Erythroblast (primary cell): ENCODE measurements at regions not wholly inside any gene's neighbourhood (a gene's known extent, or its start where the extent isn't known, plus 50 kb on each side); places are given as distances from the start of the nearest gene placed in this dataset.

Experiments
- GATA1 ChIP-seq: IDR thresholded peaks from 2 replicates; pipeline ENCODE4 v1.6.1; 2011; ENCODE audit warnings: low read depth, mild to moderate bottlenecking, control low read depth, low read length, moderate library complexity
- POLR2A ChIP-seq: IDR thresholded peaks from 2 replicates; pipeline ENCODE4 v1.6.1; 2011; ENCODE audit warnings: mild to moderate bottlenecking, low read length

GRCh38 chr5:61775901-61776300 is 443.8 kb downstream of the ZSWIM6 start:
- TF ChIP-seq POLR2A: no peak
- TF ChIP-seq GATA1: no peak
